CD4-positive, alpha-beta T cell (primary cell): ENCODE measurements at regions not wholly inside any gene's neighbourhood (a gene's known extent, or its start where the extent isn't known, plus 50 kb on each side); places are given as distances from the start of the nearest gene placed in this dataset.

Experiments
- ATAC-seq: fragments of 200-7000 bp; cut with Tn5 transposase; one replicate; pipeline ENCODE4 v1.10.0; 2022; ENCODE audit warnings: mild to moderate bottlenecking; ENCODE audit not compliant: poor library complexity
- CTCF ChIA-PET: fragments of 350-600 bp; sonication (Branson Sonifier 250); formaldehyde crosslinking; loops from one replicate; lab custom pipeline; 2021; ENCODE audit warnings: antibody characterized with exemption, inconsistent platforms; lab: Charles Lee
- POLR2A ChIA-PET: fragments of 350-600 bp; sonication (Branson Sonifier 250); formaldehyde crosslinking; loops from one replicate; lab custom pipeline; 2021; ENCODE audit warnings: antibody characterized with exemption, inconsistent platforms; lab: Charles Lee
- DNase-seq, 14 experiments: peaks; one replicate each; pipeline ENCODE4 v3.0.0-alpha.2; 2013 to 2020; ENCODE audit warnings: mixed read lengths in 2 of 14
- H3K27ac ChIP-seq, 2 donors: one replicate each; pipeline versions ENCODE4 v1.5.1 to v1.7.0; 2013; ENCODE audit warnings: low read length in 2 of 2, low read depth in 1 of 2, mild to moderate bottlenecking in 1 of 2
- H3K27me3 ChIP-seq, 2 experiments: 1 replicate in 1 of 2; 2 replicates in 1 of 2; pipeline versions ENCODE4 v1.6.1 to v1.7.0; 2013; ENCODE audit warnings: low read length in 2 of 2, control low read depth in 1 of 2, mild to moderate bottlenecking in 1 of 2, moderate library complexity in 1 of 2; ENCODE audit not compliant: insufficient read depth in 2 of 2, control insufficient read depth in 1 of 2
- H3K36me3 ChIP-seq: one replicate; pipeline ENCODE4 v1.6.1; 2013; ENCODE audit warnings: low read length, control low read depth; ENCODE audit not compliant: insufficient read depth
- H3K4me1 ChIP-seq: one replicate; pipeline ENCODE4 v1.6.1; 2013; ENCODE audit warnings: low read length, control low read depth; ENCODE audit not compliant: insufficient read depth
- H3K4me3 ChIP-seq: one replicate; pipeline ENCODE4 v1.5.1; 2013; ENCODE audit warnings: mild to moderate bottlenecking, low read length, moderate library complexity
- H3K9me3 ChIP-seq, 2 experiments: 1 replicate in 1 of 2; 2 replicates in 1 of 2; pipeline versions ENCODE4 v1.6.1 to v1.7.0; 2013; ENCODE audit warnings: low read length in 2 of 2, mild to moderate bottlenecking in 2 of 2, control low read depth in 1 of 2, moderate library complexity in 1 of 2; ENCODE audit not compliant: control insufficient read depth in 1 of 2, insufficient read depth in 1 of 2
- H3K27ac Mint-ChIP-seq: one replicate; pipeline ENCODE4 v1.8.0; 2020; ENCODE audit warnings: mixed read lengths
- H3K27me3 Mint-ChIP-seq: one replicate; pipeline ENCODE4 v1.8.0; 2021; ENCODE audit warnings: mixed read lengths
- H3K36me3 Mint-ChIP-seq: one replicate; pipeline ENCODE4 v1.8.0; 2021; ENCODE audit warnings: low read depth, mixed read lengths
- H3K4me1 Mint-ChIP-seq: one replicate; pipeline ENCODE4 v1.8.0; 2021; ENCODE audit warnings: low read depth, mixed read lengths
- H3K4me3 Mint-ChIP-seq: one replicate; pipeline ENCODE4 v1.8.0; 2020; ENCODE audit warnings: mild to moderate bottlenecking, mixed read lengths
- H3K9me3 Mint-ChIP-seq: one replicate; pipeline ENCODE4 v1.8.0; 2020; ENCODE audit warnings: mixed read lengths
- CTCF ChIP-seq: fragments of 200-600 bp; IDR thresholded peaks from one replicate; pipeline ENCODE4 v1.8.0; 2022; ENCODE audit warnings: antibody characterized with exemption, mild to moderate bottlenecking
- intact Hi-C, 2 experiments: fragments of 100-400 bp; cut with DNase I in 1 of 2; cut with micrococcal nuclease in 1 of 2; formaldehyde crosslinking; loops; one replicate each; pipeline versions ENCODE4 v1.15.1 to v1.9.0; 2023 to 2025; cut with DNase I, micrococcal nuclease

- ATAC-seq (no peak), DNase-seq (no peak)
- Histone ChIP-seq H3K36me3 (no peaks in the 10 kb centered on the region), H3K27me3 (peaks cover 0 to 4% of the 10 kb centered on the region in 2 experiments), H3K4me1 (no peaks in the 10 kb centered on the region), H3K9me3 (peaks cover 0 to 5% of the 10 kb centered on the region in 2 experiments), H3K27ac (no peak overlapping the region), H3K4me3 (no peak overlapping the region)
- Mint-ChIP-seq H3K27ac (no peak overlapping the region), H3K27me3 (no peaks in the 10 kb centered on the region), H3K36me3 (no peaks in the 10 kb centered on the region), H3K4me3 (no peak overlapping the region), H3K9me3 (no peaks in the 10 kb centered on the region), H3K4me1 (no peaks in the 10 kb centered on the region)
- intact Hi-C loops: no loop called here
- POLR2A ChIA-PET: no interaction called here
- CTCF ChIA-PET: no interaction called here
- TF ChIP-seq CTCF: no peak
Measured at GRCh38 chr11:116642481-116642880, 130.3 kb downstream of the BUD13 start.

DNA sequence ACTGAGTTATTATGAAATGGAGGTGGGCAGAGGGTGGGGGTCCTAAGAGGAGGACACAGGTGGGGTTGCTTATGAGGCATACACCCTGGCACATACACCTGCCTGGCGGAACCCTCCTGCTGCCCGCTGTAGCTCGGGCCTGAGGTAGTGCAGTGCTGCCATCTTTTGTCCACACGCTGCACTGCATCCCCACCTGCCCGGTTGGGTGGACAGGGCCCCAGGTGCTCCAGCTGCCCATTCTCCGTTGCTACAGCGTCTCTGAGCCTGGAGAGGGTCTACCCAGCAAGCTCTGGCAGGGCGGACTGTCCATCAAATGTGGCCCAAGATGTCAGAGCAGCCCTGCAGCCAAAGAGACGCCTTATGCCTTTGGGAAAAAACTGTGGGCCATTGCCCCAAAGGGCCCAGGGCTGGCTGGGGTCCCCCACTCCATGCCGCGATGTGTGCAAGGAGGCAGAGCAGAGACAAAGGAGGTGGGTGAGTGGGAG is 131.2 kb downstream of the BUD13 start:
- intact Hi-C loops: no loop called here
- CTCF ChIA-PET: no interaction called here

GRCh38 chr11:116640641-116641402 is 132.0 kb downstream of the BUD13 start:
- POLR2A ChIA-PET: interaction anchor here (0.7 kb wide), 1 partner anchor 12 kb away, joined by 3 read pairs; no protein-coding TSS in a partner anchor
- peaks cover 2% of the 10 kb centered on the region for H3K27me3 Mint-ChIP-seq
- H3K4me1 Mint-ChIP-seq: no peaks in the 10 kb centered on the region
- Histone ChIP-seq H3K36me3 (no peaks in the 10 kb centered on the region), H3K4me1 (no peaks in the 10 kb centered on the region), H3K27me3 (peaks cover 0 to 4% of the 10 kb centered on the region in 2 experiments), H3K4me3 (no peak overlapping the region), H3K9me3 (peaks cover 0 to 5% of the 10 kb centered on the region in 2 experiments), H3K27ac (no peak overlapping the region)
- CTCF ChIA-PET: no interaction called here
- intact Hi-C loops: no loop called here
- H3K36me3 Mint-ChIP-seq: no peaks in the 10 kb centered on the region
- no peak overlapping the region for H3K4me3 Mint-ChIP-seq
- ATAC-seq (no peak), DNase-seq (no peak)
- no peak overlapping the region for H3K27ac Mint-ChIP-seq
- TF ChIP-seq CTCF: no peak
- H3K9me3 Mint-ChIP-seq: no peaks in the 10 kb centered on the region

More for the DNA sequence above, 131.2 kb downstream of the BUD13 start:
- POLR2A ChIA-PET: no interaction called here
- peaks cover 0 to 5% of the 10 kb centered on the region in 2 experiments for H3K9me3 ChIP-seq
- no peaks in the 10 kb centered on the region for H3K36me3 ChIP-seq
- H3K36me3 Mint-ChIP-seq: no peaks in the 10 kb centered on the region
- H3K4me1 Mint-ChIP-seq: no peaks in the 10 kb centered on the region
- H3K4me3 ChIP-seq: no peak overlapping the region
- H3K27ac Mint-ChIP-seq: no peak overlapping the region
- TF ChIP-seq CTCF: no peak
- ATAC-seq: no peak
- no peaks in the 10 kb centered on the region for H3K27me3 Mint-ChIP-seq
- DNase-seq: peak in 3 of 14 experiments; percentile 1 to 17 (median 1)
- no peaks in the 10 kb centered on the region for H3K4me1 ChIP-seq
- H3K27ac ChIP-seq: no peak overlapping the region
- H3K4me3 Mint-ChIP-seq: no peak overlapping the region
- peaks cover 0 to 4% of the 10 kb centered on the region in 2 experiments for H3K27me3 ChIP-seq
- H3K9me3 Mint-ChIP-seq: no peaks in the 10 kb centered on the region
